ENCODE measurements at regions not wholly inside any gene's neighbourhood (a gene's known extent, or its start where the extent isn't known, plus 50 kb on each side); places are given as distances from the start of the nearest gene placed in this dataset.

DNA sequence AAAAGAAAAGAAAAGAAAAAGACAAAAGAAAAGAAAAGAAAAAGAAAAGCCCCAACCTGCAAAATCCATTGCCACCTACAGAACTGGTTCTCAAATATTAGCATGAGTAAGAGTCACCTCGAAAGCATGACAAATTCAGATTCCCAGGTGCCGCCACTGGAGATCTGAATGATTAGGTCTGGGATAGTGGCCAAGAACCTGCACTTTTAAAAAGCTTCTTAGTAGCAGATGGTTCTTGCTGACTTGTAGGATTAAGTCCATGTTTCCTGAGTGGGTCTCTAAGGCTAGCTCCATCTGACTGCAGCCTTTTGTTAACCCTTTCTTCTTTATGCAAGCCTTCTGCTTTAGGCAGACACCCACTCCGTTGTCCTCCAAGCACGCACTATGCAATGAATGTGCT lies 178.5 kb upstream of the CDH18 start:
- TF ChIP-seq, protein P1, sequence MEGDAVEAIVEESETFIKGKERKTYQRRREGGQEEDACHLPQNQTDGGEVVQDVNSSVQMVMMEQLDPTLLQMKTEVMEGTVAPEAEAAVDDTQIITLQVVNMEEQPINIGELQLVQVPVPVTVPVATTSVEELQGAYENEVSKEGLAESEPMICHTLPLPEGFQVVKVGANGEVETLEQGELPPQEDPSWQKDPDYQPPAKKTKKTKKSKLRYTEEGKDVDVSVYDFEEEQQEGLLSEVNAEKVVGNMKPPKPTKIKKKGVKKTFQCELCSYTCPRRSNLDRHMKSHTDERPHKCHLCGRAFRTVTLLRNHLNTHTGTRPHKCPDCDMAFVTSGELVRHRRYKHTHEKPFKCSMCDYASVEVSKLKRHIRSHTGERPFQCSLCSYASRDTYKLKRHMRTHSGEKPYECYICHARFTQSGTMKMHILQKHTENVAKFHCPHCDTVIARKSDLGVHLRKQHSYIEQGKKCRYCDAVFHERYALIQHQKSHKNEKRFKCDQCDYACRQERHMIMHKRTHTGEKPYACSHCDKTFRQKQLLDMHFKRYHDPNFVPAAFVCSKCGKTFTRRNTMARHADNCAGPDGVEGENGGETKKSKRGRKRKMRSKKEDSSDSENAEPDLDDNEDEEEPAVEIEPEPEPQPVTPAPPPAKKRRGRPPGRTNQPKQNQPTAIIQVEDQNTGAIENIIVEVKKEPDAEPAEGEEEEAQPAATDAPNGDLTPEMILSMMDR (IDR thresholded peaks at IDR 0.05): no peak
- TF ChIP-seq, protein P2, sequence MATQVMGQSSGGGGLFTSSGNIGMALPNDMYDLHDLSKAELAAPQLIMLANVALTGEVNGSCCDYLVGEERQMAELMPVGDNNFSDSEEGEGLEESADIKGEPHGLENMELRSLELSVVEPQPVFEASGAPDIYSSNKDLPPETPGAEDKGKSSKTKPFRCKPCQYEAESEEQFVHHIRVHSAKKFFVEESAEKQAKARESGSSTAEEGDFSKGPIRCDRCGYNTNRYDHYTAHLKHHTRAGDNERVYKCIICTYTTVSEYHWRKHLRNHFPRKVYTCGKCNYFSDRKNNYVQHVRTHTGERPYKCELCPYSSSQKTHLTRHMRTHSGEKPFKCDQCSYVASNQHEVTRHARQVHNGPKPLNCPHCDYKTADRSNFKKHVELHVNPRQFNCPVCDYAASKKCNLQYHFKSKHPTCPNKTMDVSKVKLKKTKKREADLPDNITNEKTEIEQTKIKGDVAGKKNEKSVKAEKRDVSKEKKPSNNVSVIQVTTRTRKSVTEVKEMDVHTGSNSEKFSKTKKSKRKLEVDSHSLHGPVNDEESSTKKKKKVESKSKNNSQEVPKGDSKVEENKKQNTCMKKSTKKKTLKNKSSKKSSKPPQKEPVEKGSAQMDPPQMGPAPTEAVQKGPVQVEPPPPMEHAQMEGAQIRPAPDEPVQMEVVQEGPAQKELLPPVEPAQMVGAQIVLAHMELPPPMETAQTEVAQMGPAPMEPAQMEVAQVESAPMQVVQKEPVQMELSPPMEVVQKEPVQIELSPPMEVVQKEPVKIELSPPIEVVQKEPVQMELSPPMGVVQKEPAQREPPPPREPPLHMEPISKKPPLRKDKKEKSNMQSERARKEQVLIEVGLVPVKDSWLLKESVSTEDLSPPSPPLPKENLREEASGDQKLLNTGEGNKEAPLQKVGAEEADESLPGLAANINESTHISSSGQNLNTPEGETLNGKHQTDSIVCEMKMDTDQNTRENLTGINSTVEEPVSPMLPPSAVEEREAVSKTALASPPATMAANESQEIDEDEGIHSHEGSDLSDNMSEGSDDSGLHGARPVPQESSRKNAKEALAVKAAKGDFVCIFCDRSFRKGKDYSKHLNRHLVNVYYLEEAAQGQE (IDR thresholded peaks at IDR 0.05; ENCODE audit: insufficient read depth in 1 of 2, low read depth in 2 of 2, low read length in 1 of 2): no peak
- TF ChIP-seq POLR2AphosphoS5 (IDR thresholded peaks at IDR 0.05; ENCODE audit: low read depth, low read length) (no peak), SIN3A (IDR thresholded peaks at IDR 0.05; ENCODE audit: borderline replicate concordance, insufficient read depth, low read depth, low read length) (no peak), TCF7L2 (IDR thresholded peaks at IDR 0.05; ENCODE audit: low read depth, low read length) (no peak)
